ENCODE measurements at regions not wholly inside any gene's neighbourhood (a gene's known extent, or its start where the extent isn't known, plus 50 kb on each side); places are given as distances from the start of the nearest gene placed in this dataset.

- POLR2A ChIA-PET = no interaction called here
- CTCF ChIA-PET = no interaction called here
- no peak for DNase-seq (ENCODE audit: extremely low spot score)
- TF ChIP-seq CTBP1 (IDR thresholded peaks at IDR 0.05; ENCODE audit: borderline replicate concordance) (no peak), PKNOX1 (IDR thresholded peaks at IDR 0.05) (0 out of 2 replicates have a peak, but pooled peaks have one; percentile 27), ARNT (IDR thresholded peaks at IDR 0.05) (no peak)
These were observed 100.6 kb upstream of the MLIP start for GRCh38 chr6:54010340-54011276.

- ChIA-PET CTCF (no interaction called here), POLR2A (no interaction called here)
- no peak for TF ChIP-seq HDGF (IDR thresholded peaks at IDR 0.05; ENCODE audit: borderline replicate concordance)
- TF ChIP-seq ZNF384 (IDR thresholded peaks at IDR 0.05) = no peak
- TF ChIP-seq TARDBP (IDR thresholded peaks at IDR 0.05) = no peak
- no peak for TF ChIP-seq SUZ12 (IDR thresholded peaks at IDR 0.05)
- no peak for TF ChIP-seq LEF1 (IDR thresholded peaks at IDR 0.05; ENCODE audit: borderline replicate concordance)
- no peak for TF ChIP-seq ARNT (IDR thresholded peaks at IDR 0.05)
- no peak for TF ChIP-seq L3MBTL2 (conservative IDR thresholded peaks at IDR 0.05)
- no peak for TF ChIP-seq FOXA1 (IDR thresholded peaks at IDR 0.05)
- no peak for TF ChIP-seq PKNOX1 (IDR thresholded peaks at IDR 0.05)
- TF ChIP-seq FOXK2 (IDR thresholded peaks at IDR 0.05) = no peak
- no peak for TF ChIP-seq FOXM1 (IDR thresholded peaks at IDR 0.05; ENCODE audit: borderline replicate concordance)
- TF ChIP-seq ELF4 (IDR thresholded peaks at IDR 0.05) = no peak
- TF ChIP-seq SP1 (IDR thresholded peaks at IDR 0.05) = no peak
- no peak for DNase-seq (ENCODE audit: extremely low spot score)
These were observed 100.0 kb upstream of the MLIP start for GRCh38 chr6:54011277-54011648.

- POLR2A ChIA-PET = no interaction called here
- TF ChIP-seq ELF4 (IDR thresholded peaks at IDR 0.05) = no peak
- no peak for TF ChIP-seq ZNF384 (IDR thresholded peaks at IDR 0.05)
- CTCF ChIA-PET = no interaction called here
- no peak for DNase-seq (ENCODE audit: extremely low spot score)
These were observed 97.3 kb upstream of the MLIP start for GRCh38 chr6:54013966-54014365.

GRCh38 chr6:54014440-54014839, 96.8 kb upstream of the MLIP start:
- TF ChIP-seq L3MBTL2 (conservative IDR thresholded peaks at IDR 0.05) (no peak), ELF4 (IDR thresholded peaks at IDR 0.05) (no peak), ARNT (IDR thresholded peaks at IDR 0.05) (no peak), ZNF384 (IDR thresholded peaks at IDR 0.05) (no peak)
- DNase-seq (ENCODE audit: extremely low spot score) = no peak
- ChIA-PET POLR2A (no interaction called here), CTCF (no interaction called here)

- POLR2A ChIA-PET = no interaction called here
- CTCF ChIA-PET = no interaction called here
- TF ChIP-seq HDGF (IDR thresholded peaks at IDR 0.05; ENCODE audit: borderline replicate concordance) (no peak), BHLHE40 (IDR thresholded peaks at IDR 0.05; ENCODE audit: borderline replicate concordance) (no peak), FOXA1 (IDR thresholded peaks at IDR 0.05) (no peak), LEF1 (IDR thresholded peaks at IDR 0.05; ENCODE audit: borderline replicate concordance) (no peak), CTBP1 (IDR thresholded peaks at IDR 0.05; ENCODE audit: borderline replicate concordance) (no peak), ARNT (IDR thresholded peaks at IDR 0.05) (no peak), L3MBTL2 (conservative IDR thresholded peaks at IDR 0.05) (no peak), FOXM1 (IDR thresholded peaks at IDR 0.05; ENCODE audit: borderline replicate concordance) (no peak), FOXK2 (IDR thresholded peaks at IDR 0.05) (no peak), SP1 (IDR thresholded peaks at IDR 0.05) (no peak)
- no peak for DNase-seq (ENCODE audit: extremely low spot score)
These were observed 93.4 kb upstream of the MLIP start for GRCh38 chr6:54017877-54018276.

- ChIA-PET CTCF (no interaction called here), POLR2A (no interaction called here)
- TF ChIP-seq FOXK2 (IDR thresholded peaks at IDR 0.05) (no peak), PKNOX1 (IDR thresholded peaks at IDR 0.05) (no peak), CTBP1 (IDR thresholded peaks at IDR 0.05; ENCODE audit: borderline replicate concordance) (no peak), BHLHE40 (IDR thresholded peaks at IDR 0.05; ENCODE audit: borderline replicate concordance) (no peak), HDGF (IDR thresholded peaks at IDR 0.05; ENCODE audit: borderline replicate concordance) (no peak), L3MBTL2 (conservative IDR thresholded peaks at IDR 0.05) (no peak), SUZ12 (IDR thresholded peaks at IDR 0.05) (no peak), SP1 (IDR thresholded peaks at IDR 0.05) (no peak), TARDBP (IDR thresholded peaks at IDR 0.05) (no peak), FOXM1 (IDR thresholded peaks at IDR 0.05; ENCODE audit: borderline replicate concordance) (no peak), NFRKB (IDR thresholded peaks at IDR 0.05) (no peak), LEF1 (IDR thresholded peaks at IDR 0.05; ENCODE audit: borderline replicate concordance) (no peak), ELF4 (IDR thresholded peaks at IDR 0.05) (no peak), ZNF384 (IDR thresholded peaks at IDR 0.05) (no peak), FOXA1 (IDR thresholded peaks at IDR 0.05) (no peak), ARNT (IDR thresholded peaks at IDR 0.05) (no peak)
- no peak for DNase-seq (ENCODE audit: extremely low spot score)
These were observed 92.5 kb upstream of the MLIP start for GRCh38 chr6:54018722-54019121.

GRCh38 chr6:54019860-54020259, 91.4 kb upstream of the MLIP start:
- ChIA-PET CTCF (no interaction called here), POLR2A (no interaction called here)
- TF ChIP-seq BHLHE40 (IDR thresholded peaks at IDR 0.05; ENCODE audit: borderline replicate concordance) (no peak), TARDBP (IDR thresholded peaks at IDR 0.05) (no peak), HDGF (IDR thresholded peaks at IDR 0.05; ENCODE audit: borderline replicate concordance) (no peak), ZNF384 (IDR thresholded peaks at IDR 0.05) (no peak), FOXK2 (IDR thresholded peaks at IDR 0.05) (no peak), ARNT (IDR thresholded peaks at IDR 0.05) (no peak)
- no peak for DNase-seq (ENCODE audit: extremely low spot score)
